ENCODE measurements at regions not wholly inside any gene's neighbourhood (a gene's known extent, or its start where the extent isn't known, plus 50 kb on each side); places are given as distances from the start of the nearest gene placed in this dataset.
"Not testable (repeated sequence)": the region's sequence is repeated elsewhere in the genome, so short reads cannot be mapped to it uniquely, and the experiment has no call there.

DNA sequence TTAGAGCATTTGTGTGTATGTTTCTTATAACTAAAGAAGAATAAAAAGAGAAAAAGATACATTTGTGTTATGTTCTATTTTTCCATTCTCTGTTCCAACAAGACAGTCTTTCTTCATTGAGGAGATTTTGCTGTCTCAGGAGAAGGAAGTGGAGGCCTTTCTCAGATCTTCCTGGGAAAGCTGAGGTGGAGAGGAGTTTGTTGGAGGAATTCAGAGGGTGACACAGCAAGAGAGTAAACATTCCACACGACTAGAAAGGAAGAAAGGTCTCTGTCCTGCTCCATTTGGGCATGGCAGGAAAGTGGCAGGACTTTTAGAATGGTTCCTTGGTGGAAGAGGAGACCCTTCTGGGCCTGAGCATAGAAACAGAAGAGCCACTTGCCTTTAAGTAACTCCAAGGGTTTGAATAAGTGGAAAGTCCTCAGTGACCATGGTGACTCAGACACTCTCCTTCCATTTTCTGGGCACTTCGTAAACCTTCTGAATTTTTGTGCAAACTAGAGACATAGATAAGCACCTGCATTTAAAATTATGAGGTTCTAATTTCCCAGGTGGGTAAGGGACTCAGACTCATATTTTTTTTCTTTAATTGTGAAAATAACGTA lies 52.3 kb upstream of the COL5A2 start:
- DNase-seq: no peak

DNA sequence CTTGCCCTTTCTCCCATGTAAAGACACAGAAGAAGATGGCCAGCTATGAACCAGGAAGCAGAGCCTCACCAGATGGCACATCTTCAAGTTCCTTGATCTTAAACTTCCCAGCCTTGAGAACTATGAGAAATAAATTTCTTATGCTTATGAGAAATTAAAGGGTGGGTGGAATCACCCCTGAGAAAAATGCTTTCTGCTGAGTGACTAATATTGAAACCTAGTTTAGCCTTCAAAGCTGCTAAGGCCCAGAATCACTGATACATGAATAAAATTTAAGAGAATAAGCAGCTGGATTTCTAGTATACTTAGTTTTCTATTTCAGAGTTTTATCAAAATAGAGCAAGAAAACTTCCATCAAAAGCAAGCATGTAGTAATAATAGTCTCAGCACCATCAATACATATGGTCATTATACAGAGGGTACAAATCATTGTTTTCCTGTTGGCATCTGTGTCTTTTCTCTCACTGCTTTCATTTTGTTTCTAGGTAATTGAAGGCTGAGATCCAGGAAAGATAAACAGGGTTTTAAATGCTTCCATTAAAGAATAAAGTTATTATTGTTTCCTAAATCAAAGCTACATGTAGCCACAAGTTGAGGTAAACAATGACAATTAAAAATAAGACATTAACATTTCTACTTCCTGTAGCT lies 53.3 kb upstream of the COL5A2 start:
- no peak for DNase-seq

GRCh38 chr2:189233527-189233926 lies 54.0 kb upstream of the COL5A2 start:
- no peak for DNase-seq

DNA sequence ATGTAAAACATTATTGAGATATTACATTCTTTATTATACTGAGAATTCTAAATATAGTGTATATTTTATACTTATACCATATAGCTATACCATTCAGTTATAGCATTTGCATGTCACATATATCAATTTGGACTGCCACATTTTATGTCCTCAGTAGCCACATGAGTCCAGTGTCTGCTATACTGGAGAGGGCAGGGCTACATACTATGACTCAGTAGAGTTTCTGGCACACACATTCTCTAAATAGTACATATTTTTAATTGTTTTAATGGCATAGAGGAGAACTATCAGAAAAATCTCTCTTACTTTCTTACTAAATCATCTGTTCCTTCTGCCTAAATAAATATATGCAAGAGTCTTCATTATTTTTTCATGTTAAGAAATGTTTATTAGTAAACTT lies 55.4 kb upstream of the COL5A2 start:
- no peak for DNase-seq

GRCh38 chr2:189236066-189236465 lies 56.5 kb upstream of the COL5A2 start:
- DNase-seq: no peak

- DNase-seq: no peak
Measured at GRCh38 chr2:189238903-189239302, 59.3 kb upstream of the COL5A2 start.

- DNase-seq: not testable (repeated sequence)
Measured at GRCh38 chr2:189243843-189244242, 64.3 kb upstream of the COL5A2 start.

GRCh38 chr2:189247276-189247675 lies 67.7 kb upstream of the COL5A2 start:
- DNase-seq: no peak

GRCh38 chr2:189248141-189248540 lies 68.6 kb upstream of the COL5A2 start:
- DNase-seq: no peak

DNA sequence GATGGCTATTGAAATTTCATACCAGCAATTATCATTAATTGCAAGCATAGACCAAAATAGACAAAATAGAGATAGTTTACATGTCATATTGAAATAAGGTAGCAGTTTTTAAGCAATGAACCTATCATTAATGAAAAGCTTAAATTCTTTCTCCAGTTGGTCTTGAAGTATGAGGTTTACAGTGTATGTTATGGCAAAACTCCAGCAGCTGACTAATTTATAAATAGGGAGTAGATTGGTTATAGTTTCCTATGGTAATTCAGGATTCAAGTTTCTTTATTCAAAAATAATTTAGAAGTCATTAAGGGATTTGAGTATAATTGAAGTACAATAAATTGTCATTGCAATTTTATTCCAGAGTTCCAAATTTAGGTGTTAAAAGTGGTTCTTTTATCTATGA lies 69.6 kb upstream of the COL5A2 start:
- DNase-seq: no peak

- DNase-seq: no peak
Measured at GRCh38 chr2:189249901-189250300, 70.3 kb upstream of the COL5A2 start.

DNA sequence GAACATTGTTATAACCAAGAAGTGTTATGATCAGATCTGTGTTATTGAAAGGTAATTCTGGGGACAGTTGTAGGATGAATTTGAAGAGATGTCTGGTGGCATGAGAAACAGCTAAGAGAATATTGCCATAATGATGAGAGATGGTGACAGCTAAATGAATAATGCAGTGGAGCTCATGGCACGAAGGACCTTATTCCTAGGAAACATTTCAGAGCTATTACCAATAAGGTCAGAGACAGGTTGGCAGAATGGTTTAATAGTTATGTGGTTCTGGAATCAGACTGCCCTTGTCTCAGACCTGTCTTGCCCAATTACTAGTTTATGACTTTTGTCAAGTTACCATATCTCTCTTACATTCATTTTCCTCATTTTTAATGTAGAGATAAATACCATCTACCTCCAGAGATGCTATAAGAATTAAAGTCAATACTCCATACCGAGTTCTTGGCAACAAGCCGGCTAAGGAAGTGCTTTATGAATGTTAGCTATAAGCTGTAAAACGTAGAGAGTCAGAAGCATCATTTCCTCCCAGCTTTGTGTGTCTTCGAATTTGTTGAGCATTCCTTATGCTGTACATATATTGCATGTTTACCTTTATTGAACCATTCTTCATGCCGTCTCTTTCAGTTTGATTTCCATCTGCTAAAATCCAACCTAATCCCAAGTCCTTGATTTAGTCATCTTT lies 73.6 kb upstream of the COL5A2 start:
- DNase-seq: no peak

GRCh38 chr2:189253836-189254235 lies 74.3 kb upstream of the COL5A2 start:
- DNase-seq: no peak

DNA sequence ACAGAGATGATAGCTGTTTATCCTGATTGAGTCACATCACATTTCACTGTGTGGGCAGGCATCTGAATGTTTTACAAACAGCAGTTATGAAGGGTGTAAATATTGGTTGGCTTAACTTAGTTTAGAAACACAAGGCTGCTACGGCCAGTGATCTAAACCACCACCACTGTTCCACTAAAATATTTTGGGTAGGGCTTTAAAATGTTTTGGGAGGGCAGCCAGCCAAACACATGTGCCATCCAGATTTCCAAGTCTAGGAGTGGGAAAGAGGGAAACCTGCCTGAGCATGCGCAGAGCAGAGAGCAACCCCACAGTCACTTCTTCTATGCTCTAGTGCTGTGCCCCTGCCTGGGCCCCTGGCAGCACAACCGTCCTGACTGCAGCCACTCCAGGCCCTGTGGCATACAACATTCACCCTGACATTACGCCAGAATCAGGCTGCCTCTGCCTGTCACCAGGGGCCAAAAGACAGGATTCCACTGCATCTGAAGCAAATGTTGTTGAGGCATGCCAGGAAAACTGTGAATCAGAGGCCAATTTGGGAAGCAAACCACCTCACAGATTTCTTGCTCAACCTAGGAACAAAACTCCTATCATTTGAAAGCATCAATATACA lies 74.8 kb upstream of the COL5A2 start:
- no peak for DNase-seq

GRCh38 chr2:189255711-189256110 lies 76.2 kb upstream of the COL5A2 start:
- no peak for DNase-seq

- DNase-seq: no peak
Measured at GRCh38 chr2:189258616-189259365, 79.2 kb upstream of the COL5A2 start.

DNA sequence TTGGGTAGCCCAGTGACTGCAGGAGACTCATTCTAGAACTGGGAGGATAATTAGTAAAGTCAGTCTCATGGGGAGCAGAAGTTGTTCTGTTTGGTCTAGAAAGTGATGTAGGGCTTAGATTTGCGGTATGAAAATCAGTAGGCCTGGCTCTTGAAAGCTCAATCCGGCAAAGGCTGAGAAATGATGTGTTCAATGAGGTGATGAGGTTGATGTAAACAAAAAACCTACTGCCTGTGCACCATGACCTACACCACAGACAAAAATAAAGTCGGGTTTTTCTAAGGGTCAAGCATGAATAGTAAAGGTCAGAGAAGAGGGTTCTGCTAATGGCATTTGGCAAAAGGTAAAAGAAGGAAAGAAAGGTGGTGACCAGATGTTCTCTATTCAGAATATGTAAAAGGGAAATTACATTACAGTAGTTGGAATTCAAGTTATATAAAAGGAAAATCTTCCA lies 80.8 kb upstream of the COL5A2 start:
- DNase-seq: no peak

- no peak for DNase-seq
Measured at GRCh38 chr2:189261431-189261841, 81.9 kb upstream of the COL5A2 start.

GRCh38 chr2:189261916-189262315 lies 82.4 kb upstream of the COL5A2 start:
- no peak for DNase-seq

- DNase-seq: no peak
Measured at GRCh38 chr2:189265696-189266320, 86.2 kb upstream of the COL5A2 start.

- no peak for DNase-seq
Measured at GRCh38 chr2:189267491-189267890, 87.9 kb upstream of the COL5A2 start.

DNA sequence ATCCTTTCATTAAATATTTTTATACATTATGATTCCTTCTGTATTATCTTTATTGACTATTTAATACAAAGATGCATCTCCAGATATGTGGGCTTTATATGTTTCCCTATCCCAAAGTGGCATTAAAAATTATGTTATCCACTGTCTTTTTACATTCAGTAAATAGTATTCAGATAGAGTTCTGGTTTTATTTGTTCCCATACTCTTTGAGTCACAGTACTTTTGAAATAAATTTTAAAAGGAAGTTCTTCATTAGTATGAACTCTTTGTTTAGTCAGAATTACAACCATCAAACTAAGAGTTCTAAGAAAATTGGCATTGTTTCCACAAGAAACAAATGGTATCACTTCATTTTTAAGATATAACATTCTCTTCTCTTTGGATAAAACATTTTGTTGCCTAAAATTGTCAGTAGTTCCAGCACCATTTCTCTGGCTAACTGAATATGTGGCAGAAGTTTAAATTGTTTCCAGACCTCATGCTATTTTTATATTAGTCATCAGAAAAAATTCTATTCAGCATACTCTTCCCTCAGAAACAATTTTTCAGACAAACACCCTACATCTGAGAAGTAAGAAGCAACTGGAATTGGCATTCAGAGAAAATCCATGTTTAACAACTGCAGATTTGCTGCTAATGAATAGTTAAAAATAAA lies 88.5 kb upstream of the COL5A2 start:
- no peak for DNase-seq

Measured in CD4-positive, alpha-beta T cell treated with Interferon gamma for 1 hour (primary cell).